GM23338 (cell line): ENCODE measurements at regions not wholly inside any gene's neighbourhood (a gene's known extent, or its start where the extent isn't known, plus 50 kb on each side); places are given as distances from the start of the nearest gene placed in this dataset.

ENCODE experiments used
- ATAC-seq: fragments of 200-7000 bp; cut with Tn5 transposase; 3 replicates; pipeline ENCODE4 v1.9.1; 2020
- DNase-seq: peaks from one replicate; pipeline ENCODE4 v3.0.0-alpha.2; 2015; ENCODE audit warnings: low spot score
- H2AFZ ChIP-seq: fragments of 200-600 bp; sonication (generic); 2 replicates; pipeline ENCODE4 v1.8.0; 2016; ENCODE audit warnings: antibody characterized with exemption, mild to moderate bottlenecking, moderate library complexity
- H3F3A ChIP-seq: fragments of 200-600 bp; sonication (generic); replicated peaks from 2 replicates; pipeline ENCODE4 v1.8.0; 2017; ENCODE audit warnings: antibody characterized with exemption, mixed run types, low read depth
- H3K27ac ChIP-seq: fragments of 200-600 bp; sonication (generic); 2 replicates; pipeline ENCODE4 v1.6.1; 2016; ENCODE audit warnings: low read depth
- H3K27me3 ChIP-seq: fragments of 200-600 bp; sonication (generic); 2 replicates; pipeline ENCODE4 v1.8.0; 2016; ENCODE audit warnings: mild to moderate bottlenecking, mixed run types, moderate library complexity; ENCODE audit not compliant: insufficient read depth
- H3K36me3 ChIP-seq: fragments of 200-600 bp; sonication (generic); 2 replicates; pipeline ENCODE4 v1.8.0; 2016; ENCODE audit warnings: mild to moderate bottlenecking; ENCODE audit not compliant: insufficient read depth
- H3K4me1 ChIP-seq: fragments of 200-600 bp; sonication (generic); 2 replicates; pipeline ENCODE4 v1.8.0; 2016; ENCODE audit warnings: mild to moderate bottlenecking, moderate library complexity; ENCODE audit not compliant: insufficient read depth
- H3K4me2 ChIP-seq: fragments of 200-600 bp; sonication (generic); 2 replicates; pipeline ENCODE4 v1.7.1; 2017; ENCODE audit warnings: mixed run types
- H3K4me3 ChIP-seq: fragments of 200-600 bp; sonication (generic); 2 replicates; pipeline ENCODE4 v1.6.1; 2016; ENCODE audit warnings: mixed run types
- H3K79me2 ChIP-seq: fragments of 200-600 bp; sonication (generic); replicated peaks from 2 replicates; pipeline ENCODE4 v1.8.0; 2017; ENCODE audit warnings: mild to moderate bottlenecking; ENCODE audit not compliant: insufficient read depth
- H3K9me2 ChIP-seq: fragments of 200-600 bp; sonication (generic); 2 replicates; pipeline ENCODE4 v1.8.0; 2017; ENCODE audit not compliant: insufficient read depth
- H4K20me1 ChIP-seq: fragments of 200-600 bp; sonication (generic); replicated peaks from 2 replicates; pipeline ENCODE4 v1.8.0; 2017; ENCODE audit warnings: mild to moderate bottlenecking; ENCODE audit not compliant: insufficient read depth
- H3K27ac Mint-ChIP-seq: 2 replicates; pipeline ENCODE4 v1.8.0; 2020; ENCODE audit warnings: inconsistent platforms, mild to moderate bottlenecking, moderate library complexity, mixed read lengths
- H3K27me3 Mint-ChIP-seq: 3 replicates; pipeline ENCODE4 v1.8.0; 2022; ENCODE audit warnings: low read depth, mild to moderate bottlenecking, moderate library complexity, mixed read lengths, inconsistent platforms; ENCODE audit not compliant: insufficient read depth, poor library complexity
- H3K36me3 Mint-ChIP-seq: 3 replicates; pipeline ENCODE4 v1.8.0; 2021; ENCODE audit warnings: low read depth, mild to moderate bottlenecking, inconsistent platforms, moderate library complexity, mixed read lengths
- H3K4me1 Mint-ChIP-seq: 3 replicates; pipeline ENCODE4 v1.8.0; 2020; ENCODE audit warnings: mild to moderate bottlenecking, inconsistent platforms, mixed read lengths
- H3K4me3 Mint-ChIP-seq: 3 replicates; pipeline ENCODE4 v1.8.0; 2021; ENCODE audit warnings: moderate library complexity, mild to moderate bottlenecking, inconsistent platforms, mixed read lengths
- H3K9me3 Mint-ChIP-seq: 3 replicates; pipeline ENCODE4 v1.8.0; 2020; ENCODE audit warnings: moderate library complexity, mild to moderate bottlenecking, inconsistent platforms, mixed read lengths
- CREB1 ChIP-seq: fragments of 250-450 bp; sonication (Bioruptor Pico); IDR thresholded peaks from 2 replicates; pipeline ENCODE4 v1.5.0; 2020; ENCODE audit warnings: low read depth, mild to moderate bottlenecking, moderate library complexity
- EZH2phosphoT487 ChIP-seq: fragments of 200-600 bp; sonication (generic); IDR thresholded peaks from one replicate; pipeline ENCODE4 v1.8.1; 2018; ENCODE audit warnings: antibody characterized with exemption; ENCODE audit not compliant: unreplicated experiment
- POLR2AphosphoS5 ChIP-seq: IDR thresholded peaks from 2 replicates; pipeline ENCODE4 v1.6.1; 2016; ENCODE audit warnings: antibody characterized with exemption, low read depth
- STAT1 ChIP-seq: IDR thresholded peaks from one replicate; pipeline ENCODE4 v1.6.1; 2016; ENCODE audit warnings: antibody characterized with exemption; ENCODE audit not compliant: unreplicated experiment
- ZNF331 ChIP-seq: fragments of 250-450 bp; sonication (Bioruptor Pico); IDR thresholded peaks from 2 replicates; pipeline ENCODE4 v1.5.0; 2020; ENCODE audit warnings: low read depth, mild to moderate bottlenecking, moderate library complexity
- TF ChIP-seq, protein P1 (sequence below): fragments of 250-450 bp; sonication (Bioruptor Pico); IDR thresholded peaks from 2 replicates; pipeline ENCODE4 v1.5.0; 2020; ENCODE audit warnings: mild to moderate bottlenecking, moderate library complexity

GRCh38 chr2:21814588-21815149 lies 690.9 kb downstream of the TDRD15 start (continued):
- TF ChIP-seq, protein P1, sequence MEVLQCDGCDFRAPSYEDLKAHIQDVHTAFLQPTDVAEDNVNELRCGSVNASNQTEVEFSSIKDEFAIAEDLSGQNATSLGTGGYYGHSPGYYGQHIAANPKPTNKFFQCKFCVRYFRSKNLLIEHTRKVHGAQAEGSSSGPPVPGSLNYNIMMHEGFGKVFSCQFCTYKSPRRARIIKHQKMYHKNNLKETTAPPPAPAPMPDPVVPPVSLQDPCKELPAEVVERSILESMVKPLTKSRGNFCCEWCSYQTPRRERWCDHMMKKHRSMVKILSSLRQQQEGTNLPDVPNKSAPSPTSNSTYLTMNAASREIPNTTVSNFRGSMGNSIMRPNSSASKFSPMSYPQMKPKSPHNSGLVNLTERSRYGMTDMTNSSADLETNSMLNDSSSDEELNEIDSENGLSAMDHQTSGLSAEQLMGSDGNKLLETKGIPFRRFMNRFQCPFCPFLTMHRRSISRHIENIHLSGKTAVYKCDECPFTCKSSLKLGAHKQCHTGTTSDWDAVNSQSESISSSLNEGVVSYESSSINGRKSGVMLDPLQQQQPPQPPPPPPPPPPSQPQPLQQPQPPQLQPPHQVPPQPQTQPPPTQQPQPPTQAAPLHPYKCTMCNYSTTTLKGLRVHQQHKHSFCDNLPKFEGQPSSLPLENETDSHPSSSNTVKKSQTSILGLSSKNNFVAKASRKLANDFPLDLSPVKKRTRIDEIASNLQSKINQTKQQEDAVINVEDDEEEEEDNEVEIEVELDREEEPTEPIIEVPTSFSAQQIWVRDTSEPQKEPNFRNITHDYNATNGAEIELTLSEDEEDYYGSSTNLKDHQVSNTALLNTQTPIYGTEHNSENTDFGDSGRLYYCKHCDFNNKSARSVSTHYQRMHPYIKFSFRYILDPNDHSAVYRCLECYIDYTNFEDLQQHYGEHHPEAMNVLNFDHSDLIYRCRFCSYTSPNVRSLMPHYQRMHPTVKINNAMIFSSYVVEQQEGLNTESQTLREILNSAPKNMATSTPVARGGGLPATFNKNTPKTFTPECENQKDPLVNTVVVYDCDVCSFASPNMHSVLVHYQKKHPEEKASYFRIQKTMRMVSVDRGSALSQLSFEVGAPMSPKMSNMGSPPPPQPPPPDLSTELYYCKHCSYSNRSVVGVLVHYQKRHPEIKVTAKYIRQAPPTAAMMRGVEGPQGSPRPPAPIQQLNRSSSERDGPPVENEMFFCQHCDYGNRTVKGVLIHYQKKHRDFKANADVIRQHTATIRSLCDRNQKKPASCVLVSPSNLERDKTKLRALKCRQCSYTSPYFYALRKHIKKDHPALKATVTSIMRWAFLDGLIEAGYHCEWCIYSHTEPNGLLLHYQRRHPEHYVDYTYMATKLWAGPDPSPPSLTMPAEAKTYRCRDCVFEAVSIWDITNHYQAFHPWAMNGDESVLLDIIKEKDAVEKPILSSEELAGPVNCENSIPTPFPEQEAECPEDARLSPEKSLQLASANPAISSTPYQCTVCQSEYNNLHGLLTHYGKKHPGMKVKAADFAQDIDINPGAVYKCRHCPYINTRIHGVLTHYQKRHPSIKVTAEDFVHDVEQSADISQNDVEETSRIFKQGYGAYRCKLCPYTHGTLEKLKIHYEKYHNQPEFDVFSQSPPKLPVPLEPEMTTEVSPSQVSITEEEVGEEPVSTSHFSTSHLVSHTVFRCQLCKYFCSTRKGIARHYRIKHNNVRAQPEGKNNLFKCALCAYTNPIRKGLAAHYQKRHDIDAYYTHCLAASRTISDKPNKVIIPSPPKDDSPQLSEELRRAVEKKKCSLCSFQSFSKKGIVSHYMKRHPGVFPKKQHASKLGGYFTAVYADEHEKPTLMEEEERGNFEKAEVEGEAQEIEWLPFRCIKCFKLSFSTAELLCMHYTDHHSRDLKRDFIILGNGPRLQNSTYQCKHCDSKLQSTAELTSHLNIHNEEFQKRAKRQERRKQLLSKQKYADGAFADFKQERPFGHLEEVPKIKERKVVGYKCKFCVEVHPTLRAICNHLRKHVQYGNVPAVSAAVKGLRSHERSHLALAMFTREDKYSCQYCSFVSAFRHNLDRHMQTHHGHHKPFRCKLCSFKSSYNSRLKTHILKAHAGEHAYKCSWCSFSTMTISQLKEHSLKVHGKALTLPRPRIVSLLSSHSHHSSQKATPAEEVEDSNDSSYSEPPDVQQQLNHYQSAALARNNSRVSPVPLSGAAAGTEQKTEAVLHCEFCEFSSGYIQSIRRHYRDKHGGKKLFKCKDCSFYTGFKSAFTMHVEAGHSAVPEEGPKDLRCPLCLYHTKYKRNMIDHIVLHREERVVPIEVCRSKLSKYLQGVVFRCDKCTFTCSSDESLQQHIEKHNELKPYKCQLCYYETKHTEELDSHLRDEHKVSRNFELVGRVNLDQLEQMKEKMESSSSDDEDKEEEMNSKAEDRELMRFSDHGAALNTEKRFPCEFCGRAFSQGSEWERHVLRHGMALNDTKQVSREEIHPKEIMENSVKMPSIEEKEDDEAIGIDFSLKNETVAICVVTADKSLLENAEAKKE (CRISPR knock-in tag) = no peak
- no peak for TF ChIP-seq EZH2phosphoT487
- TF ChIP-seq CREB1 (CRISPR knock-in tag) = no peak
- TF ChIP-seq STAT1 = no peak
- TF ChIP-seq POLR2AphosphoS5 = no peak

DNA sequence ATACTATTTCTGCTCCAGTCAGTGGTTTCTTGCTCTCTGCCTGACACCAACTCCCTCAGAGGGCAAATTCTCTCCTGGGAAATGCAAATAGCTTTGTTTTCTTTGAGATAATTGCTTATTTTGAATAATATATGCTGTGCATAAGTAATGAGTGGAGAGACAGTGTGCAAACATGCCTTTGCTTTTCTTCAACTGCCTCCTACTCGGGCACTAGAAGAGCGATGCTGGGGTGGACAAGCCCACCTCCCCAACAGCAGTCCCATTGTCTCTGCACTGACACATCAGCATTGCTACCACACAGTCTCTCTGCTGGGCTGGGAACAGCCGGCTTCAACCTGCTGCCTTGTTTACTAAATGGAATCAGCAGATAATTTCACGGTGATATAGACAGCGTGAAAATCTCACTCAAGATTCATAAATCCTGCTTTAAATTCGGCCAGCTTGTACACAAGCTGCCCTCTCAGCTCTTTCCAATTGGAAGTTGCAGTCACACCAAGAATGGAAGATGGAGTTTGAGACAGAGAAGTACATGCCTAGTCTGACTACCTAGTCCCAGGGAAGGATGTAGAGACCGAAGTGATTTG lies 694.5 kb downstream of the TDRD15 start:
- H3K36me3 ChIP-seq = no peaks in the 10 kb centered on the region; the same call in 1 of the 2 replicates
- H3K9me3 Mint-ChIP-seq = no peaks in the 10 kb centered on the region
- H3K36me3 Mint-ChIP-seq = no peaks in the 10 kb centered on the region
- H4K20me1 ChIP-seq = no peaks in the 10 kb centered on the region
- no peaks in the 10 kb centered on the region for H3F3A ChIP-seq
- no peaks in the 10 kb centered on the region for H3K27me3 Mint-ChIP-seq
- no peak overlapping the region for H3K27ac ChIP-seq
- H3K9me2 ChIP-seq = no peaks in the 10 kb centered on the region
- no peak overlapping the region for H3K4me3 ChIP-seq
- peak overlapping the region; percentile 48; the same call in 1 of the 2 replicates for H2AFZ ChIP-seq
- peak overlapping the region; percentile 71; the same call in 1 of the 2 replicates for H3K27ac Mint-ChIP-seq
- peaks cover 29% of the 10 kb centered on the region for H3K4me1 Mint-ChIP-seq
- no peaks in the 10 kb centered on the region for H3K79me2 ChIP-seq
- DNase-seq = no peak
- no peaks in the 10 kb centered on the region for H3K27me3 ChIP-seq
- H3K4me1 ChIP-seq = peaks cover 12% of the 10 kb centered on the region
- ATAC-seq = peak; percentile 47; the same call in 2 of the 3 replicates
- no peak overlapping the region for H3K4me2 ChIP-seq
- no peak overlapping the region for H3K4me3 Mint-ChIP-seq
- no peak for TF ChIP-seq STAT1
- TF ChIP-seq, protein P1 (CRISPR knock-in tag) = no peak
- no peak for TF ChIP-seq ZNF331 (CRISPR knock-in tag)
